ENCODE measurements at regions not wholly inside any gene's neighbourhood (a gene's known extent, or its start where the extent isn't known, plus 50 kb on each side); places are given as distances from the start of the nearest gene placed in this dataset.

GRCh38 chr20:50341880-50342637 lies 151.4 kb downstream of the CEBPB start:
- no peak for DNase-seq (ENCODE audit: low read depth in 2 of 2)

- DNase-seq (ENCODE audit: low read depth in 2 of 2): no peak
These were observed 152.0 kb downstream of the CEBPB start for GRCh38 chr20:50342638-50343102.

GRCh38 chr20:50343125-50343489 lies 152.5 kb downstream of the CEBPB start:
- DNase-seq (ENCODE audit: low read depth in 2 of 2): no peak

GRCh38 chr20:50343490-50344179 lies 153.0 kb downstream of the CEBPB start:
- no peak for DNase-seq (ENCODE audit: low read depth in 2 of 2)

- no peak for DNase-seq (ENCODE audit: low read depth in 2 of 2)
These were observed 153.8 kb downstream of the CEBPB start for GRCh38 chr20:50344232-50345071.

GRCh38 chr20:50345712-50346373 lies 155.2 kb downstream of the CEBPB start:
- no peak for DNase-seq (ENCODE audit: low read depth in 2 of 2)

GRCh38 chr20:50346374-50347283 lies 156.0 kb downstream of the CEBPB start:
- no peak for DNase-seq (ENCODE audit: low read depth in 2 of 2)

GRCh38 chr20:50347284-50348063 lies 156.8 kb downstream of the CEBPB start:
- DNase-seq (ENCODE audit: low read depth in 2 of 2): no peak

GRCh38 chr20:50348096-50348495 lies 157.5 kb downstream of the CEBPB start:
- DNase-seq (ENCODE audit: low read depth in 2 of 2): no peak

GRCh38 chr20:50350510-50351249 lies 159.5 kb upstream of the PTPN1 start:
- no peak for DNase-seq (ENCODE audit: low read depth in 2 of 2)

- no peak for DNase-seq (ENCODE audit: low read depth in 2 of 2)
These were observed 158.6 kb upstream of the PTPN1 start for GRCh38 chr20:50351541-50351940.

- DNase-seq (ENCODE audit: low read depth in 2 of 2): no peak
These were observed 156.8 kb upstream of the PTPN1 start for GRCh38 chr20:50353289-50353961.

- DNase-seq (ENCODE audit: low read depth in 2 of 2): no peak
These were observed 155.2 kb upstream of the PTPN1 start for GRCh38 chr20:50354721-50355589.

- no peak for DNase-seq (ENCODE audit: low read depth in 2 of 2)
These were observed 154.3 kb upstream of the PTPN1 start for GRCh38 chr20:50355590-50356524.

GRCh38 chr20:50356525-50356885 lies 153.7 kb upstream of the PTPN1 start:
- DNase-seq (ENCODE audit: low read depth in 2 of 2): no peak

- DNase-seq (ENCODE audit: low read depth in 2 of 2): no peak
These were observed 153.0 kb upstream of the PTPN1 start for GRCh38 chr20:50356962-50357782.

All from stimulated activated CD8-positive, alpha-beta memory T cell treated with anti-CD3 and anti-CD28 coated beads, Interleukin-7, amount 100 ng/mL, for 1 hour (primary cell).